Suppressor macrophage treated with lipopolysaccharide for 4 hours (primary cell): ENCODE measurements at regions not wholly inside any gene's neighbourhood (a gene's known extent, or its start where the extent isn't known, plus 50 kb on each side); places are given as distances from the start of the nearest gene placed in this dataset.
A peak's percentile ranks its signal among the peaks of the same experiment; 100 is the strongest.

Experiments used
- DNase-seq: peaks from one replicate; pipeline ENCODE4 v3.0.0-alpha.2; 2020

- no peak for DNase-seq
These were observed 183.5 kb upstream of the AFDN start for GRCh38 chr6:167643223-167643622.

- DNase-seq, result no peak
These were observed 183.0 kb upstream of the AFDN start for GRCh38 chr6:167643716-167644115.

- DNase-seq, result no peak
These were observed 182.1 kb upstream of the AFDN start for GRCh38 chr6:167644412-167645132.

- no peak for DNase-seq
These were observed 181.3 kb upstream of the AFDN start for GRCh38 chr6:167645368-167645767.

- peak; percentile 74 for DNase-seq
These were observed 179.4 kb upstream of the AFDN start for GRCh38 chr6:167647306-167647705.

GRCh38 chr6:167647737-167648470 lies 178.8 kb upstream of the AFDN start:
- no peak for DNase-seq

GRCh38 chr6:167648501-167649278 lies 178.0 kb upstream of the AFDN start:
- DNase-seq, result no peak

- DNase-seq, result no peak
These were observed 177.2 kb upstream of the AFDN start for GRCh38 chr6:167649476-167649875.

- DNase-seq, result no peak
These were observed 175.9 kb upstream of the AFDN start for GRCh38 chr6:167650730-167651317.

- no peak for DNase-seq
These were observed 175.2 kb upstream of the AFDN start for GRCh38 chr6:167651318-167652041.

GRCh38 chr6:167652042-167652700 lies 174.5 kb upstream of the AFDN start:
- DNase-seq, result no peak

- DNase-seq, result peak; percentile 3
These were observed 174.0 kb upstream of the AFDN start for GRCh38 chr6:167652701-167653095.

GRCh38 chr6:167653561-167653960 lies 173.2 kb upstream of the AFDN start:
- no peak for DNase-seq

- DNase-seq, result no peak
These were observed 172.3 kb upstream of the AFDN start for GRCh38 chr6:167654389-167654788.

GRCh38 chr6:167655174-167655821 lies 171.4 kb upstream of the AFDN start:
- no peak for DNase-seq

GRCh38 chr6:167658106-167658505 lies 168.6 kb upstream of the AFDN start:
- DNase-seq, result no peak

- no peak for DNase-seq
These were observed 167.7 kb upstream of the AFDN start for GRCh38 chr6:167659046-167659445.

- DNase-seq, result no peak
These were observed 166.3 kb upstream of the AFDN start for GRCh38 chr6:167660424-167660823.

GRCh38 chr6:167660944-167661551 lies 165.7 kb upstream of the AFDN start:
- no peak for DNase-seq

GRCh38 chr6:167661552-167662044 lies 165.1 kb upstream of the AFDN start:
- no peak for DNase-seq
